IMR-90 (cell line): ENCODE measurements at regions not wholly inside any gene's neighbourhood (a gene's known extent, or its start where the extent isn't known, plus 50 kb on each side); places are given as distances from the start of the nearest gene placed in this dataset.
"Not testable (repeated sequence)": the region's sequence is repeated elsewhere in the genome, so short reads cannot be mapped to it uniquely, and the experiment has no call there.

ENCODE experiments used
- ATAC-seq: fragments of 200-7000 bp; cut with Tn5 transposase; 2 replicates; pipeline ENCODE4 v1.9.1; 2020; ENCODE audit warnings: low read depth, mild to moderate bottlenecking, moderate library complexity
- BruUV-seq: library from RNA; stranded (reverse); fragments of 400-500 nt; replicated peaks from 2 replicates; lab custom pipeline; 2021; lab: Mats Ljungman, UMichigan
- CTCF ChIA-PET: fragments of 300-600 bp; formaldehyde crosslinking; extraction: SDS; loops from one replicate; lab custom pipeline; 2021; ENCODE audit warnings: antibody characterized with exemption; lab: Yijun Ruan, JAX
- POLR2A ChIA-PET: fragments of 300-600 bp; sonication (Branson Sonifier 250); formaldehyde crosslinking; loops from one replicate; lab custom pipeline; 2022; ENCODE audit warnings: antibody characterized with exemption; ENCODE audit not compliant: unreplicated experiment; lab: Charles Lee
- DNase-seq: peaks from one replicate; pipeline ENCODE4 v3.0.0; 2013
- H2AFZ ChIP-seq: replicated peaks from 2 replicates; pipeline ENCODE3; 2013; ENCODE audit warnings: low read length, mild to moderate bottlenecking; ENCODE audit not compliant: poor library complexity
- H2AK5ac ChIP-seq: 2 replicates; pipeline ENCODE4 v1.6.1; 2013; ENCODE audit warnings: low read depth, low read length, inconsistent platforms
- H2AK9ac ChIP-seq: replicated peaks from 2 replicates; pipeline ENCODE3; 2013; ENCODE audit warnings: mild to moderate bottlenecking, low read depth, low read length, moderate library complexity; ENCODE audit not compliant: poor library complexity
- H2BK120ac ChIP-seq: 2 replicates; pipeline ENCODE4 v1.6.1; 2013; ENCODE audit warnings: low read depth, low read length, inconsistent platforms
- H2BK15ac ChIP-seq: 3 replicates; pipeline ENCODE4 v1.6.1; 2013; ENCODE audit warnings: low read depth, low read length, inconsistent platforms
- H2BK20ac ChIP-seq: 2 replicates; pipeline ENCODE4 v1.6.1; 2013; ENCODE audit warnings: low read depth, mild to moderate bottlenecking, inconsistent platforms, low read length, moderate library complexity
- H2BK5ac ChIP-seq: 2 replicates; pipeline ENCODE4 v1.6.1; 2013; ENCODE audit warnings: mild to moderate bottlenecking, low read depth, low read length, inconsistent platforms; ENCODE audit not compliant: poor library complexity, severe bottlenecking
- H3K14ac ChIP-seq: replicated peaks from 2 replicates; pipeline ENCODE4 v1.6.1; 2013; ENCODE audit warnings: low read depth, low read length, inconsistent platforms
- H3K18ac ChIP-seq: 2 replicates; pipeline ENCODE4 v1.6.1; 2013; ENCODE audit warnings: low read depth, low read length, control low read depth
- H3K23ac ChIP-seq: 2 replicates; pipeline ENCODE4 v1.6.1; 2013; ENCODE audit warnings: low read depth, low read length, inconsistent platforms
- H3K27ac ChIP-seq: 2 replicates; pipeline ENCODE4 v1.5.1; 2013; ENCODE audit warnings: mild to moderate bottlenecking, control low read depth, low read length; ENCODE audit not compliant: insufficient read depth
- H3K27me3 ChIP-seq: 2 replicates; pipeline ENCODE4 v1.6.1; 2013; ENCODE audit warnings: low read length; ENCODE audit not compliant: control insufficient read depth, insufficient read depth
- H3K36me3 ChIP-seq: 2 replicates; pipeline ENCODE4 v1.6.1; 2013; ENCODE audit warnings: low read length, mixed read lengths; ENCODE audit not compliant: control insufficient read depth, insufficient read depth
- H3K4ac ChIP-seq: 2 replicates; pipeline ENCODE4 v1.6.1; 2013; ENCODE audit warnings: low read depth, low read length, inconsistent platforms
- H3K4me1 ChIP-seq: 2 replicates; pipeline ENCODE4 v1.6.1; 2013; ENCODE audit warnings: low read length, mixed read lengths; ENCODE audit not compliant: control insufficient read depth, insufficient read depth
- H3K4me2 ChIP-seq: 2 replicates; pipeline ENCODE4 v1.6.1; 2013; ENCODE audit warnings: low read depth, mild to moderate bottlenecking, control low read depth, low read length, moderate library complexity
- H3K4me3 ChIP-seq: 2 replicates; pipeline ENCODE4 v1.5.1; 2013; ENCODE audit warnings: low read depth, mild to moderate bottlenecking, control low read depth, low read length, moderate library complexity; ENCODE audit not compliant: insufficient read depth
- H3K56ac ChIP-seq: 2 replicates; pipeline ENCODE4 v1.6.1; 2013; ENCODE audit warnings: low read length, inconsistent platforms; ENCODE audit not compliant: insufficient read depth; ENCODE audit errors: extremely low read depth
- H3K79me1 ChIP-seq, 2 experiments: 2 replicates each; pipeline ENCODE4 v1.6.1; 2013; ENCODE audit warnings: low read length in 2 of 2, inconsistent platforms in 1 of 2, low read depth in 1 of 2
- H3K9ac ChIP-seq: 2 replicates; pipeline ENCODE4 v1.6.1; 2013; ENCODE audit warnings: low read depth, low read length, control low read depth
- H3K9me1 ChIP-seq: 2 replicates; pipeline ENCODE4 v1.6.1; 2013; ENCODE audit warnings: low read length, inconsistent platforms; ENCODE audit not compliant: insufficient read depth
- H3K9me3 ChIP-seq: 2 replicates; pipeline ENCODE4 v1.6.1; 2013; ENCODE audit warnings: low read length; ENCODE audit not compliant: control insufficient read depth, insufficient read depth
- H4K20me1 ChIP-seq: 2 replicates; pipeline ENCODE4 v1.6.1; 2013; ENCODE audit warnings: low read length, inconsistent platforms; ENCODE audit not compliant: insufficient read depth
- H4K5ac ChIP-seq: 2 replicates; pipeline ENCODE4 v1.6.1; 2013; ENCODE audit warnings: mild to moderate bottlenecking, low read depth, low read length, control low read depth
- H4K8ac ChIP-seq, 2 experiments: 2 replicates each; pipeline ENCODE4 v1.6.1; 2013; ENCODE audit warnings: low read depth in 2 of 2, low read length in 2 of 2, control low read depth in 1 of 2, inconsistent platforms in 1 of 2
- H4K91ac ChIP-seq: 2 replicates; pipeline ENCODE4 v1.6.1; 2013; ENCODE audit warnings: low read depth, low read length, inconsistent platforms; ENCODE audit not compliant: insufficient read depth
- whole genome bisulfite sequencing, 2 experiments: methylation state at CpG; one replicate each; pipeline versions ENCODE4 v1.1.5 to v1.1.7; 2013; ENCODE audit warnings: missing lambda C conversion rate in 2 of 2; ENCODE audit not compliant: insufficient read length in 1 of 2; ENCODE audit errors: extremely low coverage in 2 of 2; 5-methylcytosine and 5-hydroxymethylcytosine counted together
- dilution Hi-C: fragments of 300-500 bp; cut with HindIII; formaldehyde crosslinking; loops from one replicate; pipeline ENCODE4 v1.14.3; 2018; ENCODE audit warnings: low sequenced_read_pairs; ENCODE audit not compliant: unreplicated experiment
- in situ Hi-C: fragments of 300-500 bp; cut with MboI; formaldehyde crosslinking; loops from 3 replicates; pipeline ENCODE4 v1.14.3; 2019; ENCODE audit warnings: low sequenced_read_pairs, inconsistent platforms, mixed read lengths
- intact Hi-C: fragments of 100-400 bp; cut with micrococcal nuclease; formaldehyde crosslinking; loops from 2 replicates; pipeline ENCODE4 v1.10.0; 2022

DNA sequence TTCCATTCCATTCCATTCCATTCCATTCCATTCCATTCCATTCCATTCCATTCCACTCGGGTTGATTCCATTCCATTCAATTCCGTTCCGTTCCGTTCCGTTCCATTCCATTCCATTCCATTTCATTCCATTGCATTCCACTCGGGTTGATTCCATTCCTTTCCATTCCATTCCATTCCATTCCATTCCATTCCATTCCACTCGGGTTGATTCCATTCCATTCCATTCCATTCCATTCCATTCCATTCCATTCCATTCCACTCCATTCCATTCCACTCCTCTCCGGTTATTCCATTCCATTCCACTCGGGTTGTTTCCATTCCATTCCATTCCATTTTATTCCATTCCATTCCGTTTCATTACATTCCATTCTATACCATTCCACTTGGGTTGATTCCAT, 151.0 kb downstream of the CWH43 start:
- H3K56ac ChIP-seq, H2AK9ac ChIP-seq, H2AFZ ChIP-seq, BruUV-seq, H3K36me3 ChIP-seq, POLR2A ChIA-PET, H2AK5ac ChIP-seq, H4K91ac ChIP-seq, H3K4ac ChIP-seq, H4K8ac ChIP-seq, H3K9me3 ChIP-seq, H3K4me3 ChIP-seq, H4K20me1 ChIP-seq, H2BK120ac ChIP-seq, intact Hi-C loops, H3K27me3 ChIP-seq, H3K9ac ChIP-seq, H3K23ac ChIP-seq, H3K18ac ChIP-seq, dilution Hi-C loops, in situ Hi-C loops, H3K79me1 ChIP-seq, CTCF ChIA-PET, H3K14ac ChIP-seq, H3K9me1 ChIP-seq, H3K4me2 ChIP-seq, H4K5ac ChIP-seq, H3K4me1 ChIP-seq, H2BK5ac ChIP-seq, H2BK15ac ChIP-seq, DNase-seq, H2BK20ac ChIP-seq, H3K27ac ChIP-seq: not testable (repeated sequence)
- peak; percentile 68 for ATAC-seq
- no CpG with 5 or more reads among the region's 10 CpGs for WGBS, 2 experiments

DNA sequence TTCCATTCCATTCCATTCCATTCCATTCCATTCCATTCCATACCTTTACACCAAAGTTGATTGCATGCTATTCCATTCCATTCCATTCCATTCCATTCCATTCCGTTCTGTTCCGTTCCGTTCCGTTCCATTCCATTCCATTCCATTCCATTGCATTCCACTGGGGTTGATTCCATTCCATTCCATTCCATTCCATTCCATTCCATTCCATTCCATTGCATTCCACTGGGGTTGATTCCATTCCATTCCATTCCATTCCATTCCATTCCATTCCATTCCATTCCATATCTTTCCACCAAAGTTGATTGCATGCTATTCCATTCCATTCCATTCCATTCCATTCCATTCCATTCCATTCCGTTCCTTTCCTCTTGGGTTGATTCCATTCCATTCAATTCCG, 151.9 kb downstream of the CWH43 start:
- H2AK5ac ChIP-seq, H3K4me1 ChIP-seq, H4K20me1 ChIP-seq, H2BK20ac ChIP-seq, H3K9me3 ChIP-seq, H2AFZ ChIP-seq, H2BK120ac ChIP-seq, in situ Hi-C loops, dilution Hi-C loops, H3K27me3 ChIP-seq, H3K23ac ChIP-seq, H3K36me3 ChIP-seq, H2BK15ac ChIP-seq, H3K4ac ChIP-seq, H4K5ac ChIP-seq, H4K8ac ChIP-seq, H3K4me3 ChIP-seq, DNase-seq, H4K91ac ChIP-seq, H3K18ac ChIP-seq, POLR2A ChIA-PET, H2AK9ac ChIP-seq, H3K79me1 ChIP-seq, H3K56ac ChIP-seq, BruUV-seq, H3K9me1 ChIP-seq, CTCF ChIA-PET, H3K14ac ChIP-seq, H3K9ac ChIP-seq, ATAC-seq, intact Hi-C loops, H3K27ac ChIP-seq, H3K4me2 ChIP-seq: not testable (repeated sequence)
- WGBS, 2 experiments = 78 to 100% methylated on average over 4 of the region's 6 CpGs
- H2BK5ac ChIP-seq = peak overlapping the region; percentile 15
